H1 (cell line): ENCODE measurements at regions not wholly inside any gene's neighbourhood (a gene's known extent, or its start where the extent isn't known, plus 50 kb on each side); places are given as distances from the start of the nearest gene placed in this dataset.

Experiments
- CTCF ChIA-PET: fragments of 300-600 bp; sonication (Branson Sonifier 250); formaldehyde crosslinking; loops from one replicate; lab custom pipeline; 2021; ENCODE audit not compliant: partially characterized antibody; lab: Charles Lee
- POLR2A ChIA-PET: fragments of 300-600 bp; sonication (Branson Sonifier 250); formaldehyde crosslinking; loops from one replicate; lab custom pipeline; 2021; ENCODE audit warnings: inconsistent platforms; ENCODE audit not compliant: partially characterized antibody; lab: Charles Lee
- DNase-seq, 2 experiments: peaks; one replicate each; pipeline versions ENCODE4 v3.0.0 to v3.0.0-alpha.2; 2010 to 2022; ENCODE audit warnings: low spot score in 2 of 2, low read depth in 1 of 2, mixed read lengths in 1 of 2
- FAIRE-seq: peaks from 2 replicates; lab custom pipeline; 2011; peaks lifted over from hg19 to GRCh38; lab: Jason Lieb, UNC
- H2AFZ ChIP-seq: 2 replicates; pipeline ENCODE4 v1.8.1; 2012; ENCODE audit warnings: low read length, inconsistent platforms
- H2AK5ac ChIP-seq: 2 replicates; pipeline ENCODE4 v1.6.1; 2013; ENCODE audit warnings: low read depth, low read length
- H2BK120ac ChIP-seq: replicated peaks from 2 replicates; pipeline ENCODE3; 2013; ENCODE audit warnings: low read depth, low read length, inconsistent platforms
- H2BK12ac ChIP-seq: 2 replicates; pipeline ENCODE4 v1.6.1; 2013; ENCODE audit warnings: low read depth, low read length
- H2BK15ac ChIP-seq: 2 replicates; pipeline ENCODE4 v1.6.1; 2013; ENCODE audit warnings: low read length
- H2BK20ac ChIP-seq: 2 replicates; pipeline ENCODE4 v1.6.1; 2013; ENCODE audit warnings: low read length
- H2BK5ac ChIP-seq: 2 replicates; pipeline ENCODE4 v1.6.1; 2013; ENCODE audit warnings: low read depth, low read length
- H3K14ac ChIP-seq: 2 replicates; pipeline ENCODE4 v1.6.1; 2013; ENCODE audit warnings: inconsistent platforms; ENCODE audit not compliant: insufficient read length
- H3K18ac ChIP-seq: 2 replicates; pipeline ENCODE4 v1.6.1; 2013; ENCODE audit warnings: low read length; ENCODE audit errors: extremely low read depth
- H3K23ac ChIP-seq: 2 replicates; pipeline ENCODE4 v1.6.1; 2013; ENCODE audit warnings: inconsistent platforms; ENCODE audit not compliant: insufficient read length
- H3K23me2 ChIP-seq: 2 replicates; pipeline ENCODE4 v1.6.1; 2013; ENCODE audit warnings: low read depth, low read length
- H3K27ac ChIP-seq: 2 replicates; pipeline ENCODE4 v1.6.1; 2011; ENCODE audit warnings: low read depth, low read length, inconsistent platforms
- H3K27me3 ChIP-seq, 4 experiments: replicated peaks in 1 of 4; 1 replicate in 1 of 4; 2 replicates in 3 of 4; pipeline versions ENCODE4 v1.6.1 to v1.8.1; 2011 to 2013; ENCODE audit warnings: low read length in 3 of 4, mild to moderate bottlenecking in 3 of 4, inconsistent platforms in 2 of 4, mixed read lengths in 2 of 4, moderate library complexity in 1 of 4; ENCODE audit not compliant: control insufficient read depth in 3 of 4, insufficient read depth in 3 of 4; ENCODE audit errors: extremely low read depth in 1 of 4
- H3K36me3 ChIP-seq, 4 experiments: 2 replicates each; pipeline versions ENCODE4 v1.6.1 to v1.8.1; 2011 to 2013; ENCODE audit warnings: mild to moderate bottlenecking in 4 of 4, low read length in 3 of 4, moderate library complexity in 2 of 4, control low read depth in 1 of 4, inconsistent platforms in 1 of 4; ENCODE audit not compliant: insufficient read depth in 4 of 4, control insufficient read depth in 2 of 4
- H3K4ac ChIP-seq: replicated peaks from 2 replicates; pipeline ENCODE3; 2013; ENCODE audit warnings: low read length, low read depth, mixed read lengths, inconsistent platforms; ENCODE audit not compliant: insufficient read length
- H3K4me1 ChIP-seq, 4 experiments: replicated peaks in 1 of 4; 1 replicate in 1 of 4; 2 replicates in 3 of 4; pipeline versions ENCODE4 v1.6.1 to v1.8.1; 2011 to 2013; ENCODE audit warnings: low read length in 3 of 4, inconsistent platforms in 2 of 4, mixed read lengths in 1 of 4; ENCODE audit not compliant: insufficient read depth in 4 of 4, control insufficient read depth in 3 of 4
- H3K4me2 ChIP-seq, 2 experiments: 2 replicates each; pipeline versions ENCODE4 v1.6.1 to v1.8.1; 2011 to 2013; ENCODE audit warnings: low read depth in 2 of 2, low read length in 2 of 2, control low read depth in 1 of 2, inconsistent platforms in 1 of 2, mild to moderate bottlenecking in 1 of 2; ENCODE audit not compliant: insufficient read depth in 1 of 2
- H3K4me3 ChIP-seq, 4 experiments: fragments of 200-600, 300-600 bp in 1 of 4; sonication (generic), shearing (Covaris generic), sonication (Bioruptor Twin) in 1 of 4; 2 replicates each; pipeline versions ENCODE4 v1.5.1 to v1.8.1; 2011 to 2016; ENCODE audit warnings: low read length in 4 of 4, low read depth in 3 of 4, control low read depth in 2 of 4, inconsistent platforms in 2 of 4, mild to moderate bottlenecking in 2 of 4, mixed read lengths in 1 of 4, moderate library complexity in 1 of 4; ENCODE audit not compliant: insufficient read depth in 2 of 4; ENCODE audit errors: extremely low read depth in 1 of 4
- H3K56ac ChIP-seq: replicated peaks from 2 replicates; pipeline ENCODE3; 2013; ENCODE audit warnings: low read depth, mild to moderate bottlenecking, mixed read lengths, low read length, inconsistent platforms; ENCODE audit not compliant: insufficient read length
- H3K79me1 ChIP-seq: 2 replicates; pipeline ENCODE4 v1.6.1; 2013; ENCODE audit warnings: low read depth, low read length, control low read depth
- H3K79me2 ChIP-seq, 2 experiments: 2 replicates each; pipeline versions ENCODE4 v1.6.1 to v1.8.1; 2012 to 2013; ENCODE audit warnings: low read length in 2 of 2, mild to moderate bottlenecking in 2 of 2, inconsistent platforms in 1 of 2; ENCODE audit not compliant: insufficient read depth in 2 of 2, control insufficient read depth in 1 of 2
- H3K9ac ChIP-seq, 4 experiments: replicated peaks in 1 of 4; 1 replicate in 1 of 4; 2 replicates in 3 of 4; pipeline versions ENCODE4 v1.6.1 to v1.8.1; 2011 to 2013; ENCODE audit warnings: low read depth in 3 of 4, low read length in 3 of 4, control low read depth in 2 of 4, mild to moderate bottlenecking in 2 of 4, moderate library complexity in 2 of 4, inconsistent platforms in 1 of 4; ENCODE audit errors: extremely low read depth in 1 of 4
- H3K9me3 ChIP-seq, 2 experiments: 2 replicates each; pipeline versions ENCODE4 v1.6.1 to v1.8.1; 2012 to 2013; ENCODE audit warnings: mild to moderate bottlenecking in 2 of 2, moderate library complexity in 2 of 2, control low read depth in 1 of 2, inconsistent platforms in 1 of 2, low read depth in 1 of 2, low read length in 1 of 2, mixed read lengths in 1 of 2; ENCODE audit not compliant: insufficient read depth in 2 of 2
- H4K20me1 ChIP-seq, 2 experiments: replicated peaks in 1 of 2; 2 replicates each; pipeline versions ENCODE3 to v1.8.1; 2011 to 2013; ENCODE audit warnings: inconsistent platforms in 2 of 2, low read length in 2 of 2, mild to moderate bottlenecking in 1 of 2; ENCODE audit not compliant: insufficient read depth in 2 of 2, control insufficient read depth in 1 of 2
- H4K5ac ChIP-seq: 2 replicates; pipeline ENCODE4 v1.6.1; 2013; ENCODE audit warnings: low read length, low read depth, mixed read lengths, inconsistent platforms; ENCODE audit not compliant: insufficient read length
- H4K8ac ChIP-seq: 2 replicates; pipeline ENCODE4 v1.8.0; 2013; ENCODE audit warnings: mild to moderate bottlenecking, moderate library complexity, low read length, inconsistent platforms; ENCODE audit not compliant: insufficient read depth; ENCODE audit errors: extremely low read depth
- H4K91ac ChIP-seq: replicated peaks from 2 replicates; pipeline ENCODE3; 2013; ENCODE audit warnings: low read length, mixed read lengths, inconsistent platforms; ENCODE audit not compliant: insufficient read length
- CHD1 ChIP-seq: IDR thresholded peaks from 2 replicates; pipeline ENCODE4 v1.6.1; 2012; ENCODE audit warnings: low read depth, low read length, improper control_type of control experiment
- GABPA ChIP-seq: IDR thresholded peaks from 2 replicates; pipeline ENCODE4 v1.6.1; 2011; ENCODE audit warnings: mild to moderate bottlenecking, low read length, moderate library complexity, borderline replicate concordance; ENCODE audit not compliant: insufficient read depth
- HDAC2 ChIP-seq, 2 experiments: fragments of 300-600 bp in 1 of 2; sonication (generic) in 1 of 2; IDR thresholded peaks; 2 replicates each; pipeline ENCODE4 v1.6.1; 2011 to 2012; ENCODE audit warnings: low read depth in 2 of 2, low read length in 2 of 2, mild to moderate bottlenecking in 2 of 2, moderate library complexity in 2 of 2, borderline replicate concordance in 1 of 2, inconsistent platforms in 1 of 2
- JUND ChIP-seq: IDR thresholded peaks from 2 replicates; pipeline ENCODE4 v1.6.1; 2011; ENCODE audit warnings: mild to moderate bottlenecking, improper control_type of control experiment, low read length
- KDM5A ChIP-seq: fragments of 200-600 bp; IDR thresholded peaks from 2 replicates; pipeline ENCODE4 v1.7.1; 2012; ENCODE audit warnings: mild to moderate bottlenecking, low read length, inconsistent platforms, mixed read lengths
- SIX5 ChIP-seq: IDR thresholded peaks from 2 replicates; pipeline ENCODE4 v1.6.1; 2011; ENCODE audit warnings: mild to moderate bottlenecking, low read depth, low read length
- SUZ12 ChIP-seq: fragments of 200-600 bp; sonication (generic); IDR thresholded peaks from 2 replicates; pipeline ENCODE4 v1.6.1; 2012; ENCODE audit warnings: mild to moderate bottlenecking, inconsistent platforms, low read length, moderate library complexity, mixed read lengths
- TCF12 ChIP-seq: IDR thresholded peaks from 2 replicates; pipeline ENCODE4 v1.6.1; 2011; ENCODE audit warnings: low read depth, mild to moderate bottlenecking, low read length
- WGBS, 2 experiments: shearing (Covaris generic) in 1 of 2; methylation state at CpG; one replicate each; pipeline versions ENCODE4 v1.1.6 to v1.1.7; 2013 to 2015; ENCODE audit warnings: low lambda C conversion rate in 2 of 2, mixed read lengths in 2 of 2, inconsistent platforms in 1 of 2, low coverage in 1 of 2, missing lambda C conversion rate in 1 of 2; ENCODE audit not compliant: insufficient replicate concordance in 2 of 2, insufficient coverage in 1 of 2, insufficient read length in 1 of 2; ENCODE audit errors: extremely low coverage in 1 of 2, missing lambda C conversion rate in 1 of 2; 5-methylcytosine and 5-hydroxymethylcytosine counted together
- TF ChIP-seq, protein P1 (sequence below), 3 experiments: IDR thresholded peaks; 1 replicate in 2 of 3; 2 replicates in 1 of 3; pipeline versions ENCODE4 v1.5.1 to v1.6.1; 2011; ENCODE audit warnings: low read length in 3 of 3, mild to moderate bottlenecking in 3 of 3, inconsistent platforms in 2 of 3, low read depth in 1 of 3, moderate library complexity in 1 of 3; ENCODE audit not compliant: insufficient read depth in 1 of 3; ENCODE audit errors: control extremely low read depth in 1 of 3
- TF ChIP-seq, protein P2 (sequence below): IDR thresholded peaks from 2 replicates; pipeline ENCODE4 v1.6.1; 2012; ENCODE audit warnings: low read length, inconsistent platforms

DNA sequence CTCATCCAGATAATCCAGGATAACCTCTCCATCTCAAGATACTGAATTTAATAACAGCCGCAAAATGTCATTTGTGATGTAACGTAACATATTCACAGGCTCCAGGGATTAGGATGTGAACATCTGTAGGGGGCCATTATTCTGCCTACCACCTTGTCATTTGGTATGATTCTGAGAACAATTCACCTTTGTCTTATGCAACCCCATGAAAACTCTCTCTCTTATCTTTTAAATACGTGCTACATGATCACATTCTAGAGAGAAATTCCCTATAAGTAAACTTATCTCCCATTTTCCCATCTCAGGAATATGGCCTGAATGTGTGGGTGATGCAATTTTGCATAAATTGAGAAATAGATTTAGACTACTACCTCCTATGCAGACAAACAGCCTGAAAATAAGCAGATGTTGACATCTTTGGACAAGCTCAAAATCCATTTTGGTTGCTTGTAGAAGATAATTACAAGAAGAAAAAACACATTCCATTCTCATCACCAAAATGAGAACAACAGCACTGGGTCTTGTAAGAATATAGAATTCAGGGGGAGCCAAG, 255.4 kb upstream of the STXBP5 start:
- no peak overlapping the region for H4K91ac ChIP-seq
- H3K4me2 ChIP-seq = no peak overlapping the region
- no peak overlapping the region for H3K4ac ChIP-seq
- no peaks in the 10 kb centered on the region for H3K27me3 ChIP-seq
- no peak for DNase-seq
- H2AFZ ChIP-seq = no peak overlapping the region
- H2BK15ac ChIP-seq = no peak overlapping the region
- no peaks in the 10 kb centered on the region; a peak in 1 of 8 replicates for H3K36me3 ChIP-seq
- H4K20me1 ChIP-seq = no peaks in the 10 kb centered on the region
- H3K56ac ChIP-seq = no peak overlapping the region
- no peak overlapping the region for H3K27ac ChIP-seq
- no peaks in the 10 kb centered on the region for H3K79me2 ChIP-seq
- ChIA-PET POLR2A (no interaction called here), CTCF (no interaction called here)
- no peak overlapping the region for H4K8ac ChIP-seq
- no peak overlapping the region for H4K5ac ChIP-seq
- H3K9me3 ChIP-seq = no peaks in the 10 kb centered on the region; a peak in 1 of 4 replicates
- no peak overlapping the region for H3K18ac ChIP-seq
- H2AK5ac ChIP-seq = no peak overlapping the region
- no peak overlapping the region for H3K23ac ChIP-seq
- H2BK12ac ChIP-seq = no peak overlapping the region
- no peak overlapping the region for H3K14ac ChIP-seq
- H3K4me1 ChIP-seq = no peaks in the 10 kb centered on the region
- no peak overlapping the region for H2BK120ac ChIP-seq
- no peak overlapping the region for H3K9ac ChIP-seq
- H2BK5ac ChIP-seq = no peak overlapping the region
- FAIRE-seq = no peak
- H3K23me2 ChIP-seq = no peaks in the 10 kb centered on the region; the same call in 1 of the 2 replicates
- 91% methylated on average over 3 of the region's 3 CpGs; no CpG with 5 or more reads in 1 of the 2 experiments for WGBS, 2 experiments
- no peak overlapping the region for H3K4me3 ChIP-seq
- H3K79me1 ChIP-seq = no peaks in the 10 kb centered on the region
- H2BK20ac ChIP-seq = no peak overlapping the region
- TF ChIP-seq SIX5 (no peak), SUZ12 (no peak), HDAC2 (IDR thresholded peaks at IDR 0.05; ENCODE audit: borderline replicate concordance in 1 of 2, low read depth in 2 of 2, low read length in 2 of 2) (no peak), KDM5A (no peak), JUND (no peak), TCF12 (no peak), CHD1 (no peak), GABPA (no peak)
- TF ChIP-seq, protein P1, sequence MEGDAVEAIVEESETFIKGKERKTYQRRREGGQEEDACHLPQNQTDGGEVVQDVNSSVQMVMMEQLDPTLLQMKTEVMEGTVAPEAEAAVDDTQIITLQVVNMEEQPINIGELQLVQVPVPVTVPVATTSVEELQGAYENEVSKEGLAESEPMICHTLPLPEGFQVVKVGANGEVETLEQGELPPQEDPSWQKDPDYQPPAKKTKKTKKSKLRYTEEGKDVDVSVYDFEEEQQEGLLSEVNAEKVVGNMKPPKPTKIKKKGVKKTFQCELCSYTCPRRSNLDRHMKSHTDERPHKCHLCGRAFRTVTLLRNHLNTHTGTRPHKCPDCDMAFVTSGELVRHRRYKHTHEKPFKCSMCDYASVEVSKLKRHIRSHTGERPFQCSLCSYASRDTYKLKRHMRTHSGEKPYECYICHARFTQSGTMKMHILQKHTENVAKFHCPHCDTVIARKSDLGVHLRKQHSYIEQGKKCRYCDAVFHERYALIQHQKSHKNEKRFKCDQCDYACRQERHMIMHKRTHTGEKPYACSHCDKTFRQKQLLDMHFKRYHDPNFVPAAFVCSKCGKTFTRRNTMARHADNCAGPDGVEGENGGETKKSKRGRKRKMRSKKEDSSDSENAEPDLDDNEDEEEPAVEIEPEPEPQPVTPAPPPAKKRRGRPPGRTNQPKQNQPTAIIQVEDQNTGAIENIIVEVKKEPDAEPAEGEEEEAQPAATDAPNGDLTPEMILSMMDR (IDR thresholded peaks at IDR 0.05; ENCODE audit: control extremely low read depth in 1 of 3, insufficient read depth in 1 of 3, low read depth in 1 of 3, low read length in 3 of 3) = no peak
- TF ChIP-seq, protein P2, sequence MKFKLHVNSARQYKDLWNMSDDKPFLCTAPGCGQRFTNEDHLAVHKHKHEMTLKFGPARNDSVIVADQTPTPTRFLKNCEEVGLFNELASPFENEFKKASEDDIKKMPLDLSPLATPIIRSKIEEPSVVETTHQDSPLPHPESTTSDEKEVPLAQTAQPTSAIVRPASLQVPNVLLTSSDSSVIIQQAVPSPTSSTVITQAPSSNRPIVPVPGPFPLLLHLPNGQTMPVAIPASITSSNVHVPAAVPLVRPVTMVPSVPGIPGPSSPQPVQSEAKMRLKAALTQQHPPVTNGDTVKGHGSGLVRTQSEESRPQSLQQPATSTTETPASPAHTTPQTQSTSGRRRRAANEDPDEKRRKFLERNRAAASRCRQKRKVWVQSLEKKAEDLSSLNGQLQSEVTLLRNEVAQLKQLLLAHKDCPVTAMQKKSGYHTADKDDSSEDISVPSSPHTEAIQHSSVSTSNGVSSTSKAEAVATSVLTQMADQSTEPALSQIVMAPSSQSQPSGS = no peak
